ENCODE measurements at regions not wholly inside any gene's neighbourhood (a gene's known extent, or its start where the extent isn't known, plus 50 kb on each side); places are given as distances from the start of the nearest gene placed in this dataset.

GRCh38 chr3:159233734-159234133 is 431.9 kb downstream of the MFSD1 start (continued):
- TF ChIP-seq CTCF (IDR thresholded peaks at IDR 0.05 in 2 of 3, conservative IDR thresholded peaks at IDR 0.05 in 1 of 3; ENCODE audit: borderline replicate concordance in 1 of 3, insufficient read depth in 1 of 3, low read depth in 2 of 3, low read length in 2 of 3) (no peak), EGR1 (IDR thresholded peaks at IDR 0.05; ENCODE audit: low read depth) (no peak), CEBPB (IDR thresholded peaks at IDR 0.05; ENCODE audit: low read depth) (no peak), ZFX (IDR thresholded peaks at IDR 0.05) (no peak)

GRCh38 chr3:159234306-159234705 is 432.5 kb downstream of the MFSD1 start:
- Histone ChIP-seq H4K20me1 (ENCODE audit: insufficient read depth) (no peaks in the 10 kb centered on the region), H3K9me3 (ENCODE audit: control insufficient read depth in 1 of 2, insufficient read depth in 1 of 2, low read depth in 1 of 2, low read length in 2 of 2) (no peaks in the 10 kb centered on the region), H3K27ac (ENCODE audit: low read depth, low read length) (no peak overlapping the region), H3K27me3 (ENCODE audit: insufficient read depth, low read length) (no peaks in the 10 kb centered on the region), H3K79me2 (ENCODE audit: insufficient read depth, low read length) (no peaks in the 10 kb centered on the region), H3K4me2 (ENCODE audit: low read length) (no peak overlapping the region), H3K9me2 (ENCODE audit: insufficient read depth) (no peaks in the 10 kb centered on the region), H3K4me1 (ENCODE audit: control insufficient read depth in 1 of 2, insufficient read depth in 2 of 2, low read length in 2 of 2) (no peaks in the 10 kb centered on the region), H3K9ac (ENCODE audit: low read length) (no peak overlapping the region), H2AFZ (ENCODE audit: low read depth, low read length, poor library complexity, severe bottlenecking) (no peak overlapping the region), H3K4me3 (replicated peaks in 1 of 2; ENCODE audit: low read depth in 1 of 2, low read length in 2 of 2) (no peak overlapping the region), H3K36me3 (ENCODE audit: control insufficient read depth in 1 of 2, insufficient read depth in 2 of 2, low read length in 2 of 2) (no peaks in the 10 kb centered on the region)
- no TSS peak for BruUV-seq (replicated peaks)
- RAD21 ChIA-PET (ENCODE audit: low non-redundant PET in 1 of 2, low total read pairs in 2 of 2, uncharacterized antibody in 2 of 2, unreplicated experiment in 2 of 2), result no interaction called here
- intact Hi-C loops (cut with micrococcal nuclease), result no loop called here
- POLR2A ChIA-PET, result no interaction called here
- CTCF ChIA-PET, result no interaction called here
- no peak for ATAC-seq
- TF ChIP-seq ATF3 (IDR thresholded peaks at IDR 0.05) (no peak), FOSL1 (IDR thresholded peaks at IDR 0.05; ENCODE audit: low read depth) (0 out of 2 replicates have a peak, but pooled peaks have one; percentile 7)
- no peak for DNase-seq (ENCODE audit: low read depth, low spot score)

GRCh38 chr3:159236321-159236720 is 434.5 kb downstream of the MFSD1 start:
- BruUV-seq (replicated peaks), result no TSS peak

More at GRCh38 chr3:159236321-159236720, 434.5 kb downstream of the MFSD1 start:
- Histone ChIP-seq H3K4me3 (replicated peaks in 1 of 2; ENCODE audit: low read depth in 1 of 2, low read length in 2 of 2) (no peak overlapping the region), H3K79me2 (ENCODE audit: insufficient read depth, low read length) (no peaks in the 10 kb centered on the region), H2AFZ (ENCODE audit: low read depth, low read length, poor library complexity, severe bottlenecking) (no peak overlapping the region), H3K27me3 (ENCODE audit: insufficient read depth, low read length) (no peaks in the 10 kb centered on the region), H4K20me1 (ENCODE audit: insufficient read depth) (no peaks in the 10 kb centered on the region), H3K4me1 (ENCODE audit: control insufficient read depth in 1 of 2, insufficient read depth in 2 of 2, low read length in 2 of 2) (no peaks in the 10 kb centered on the region), H3K36me3 (ENCODE audit: control insufficient read depth in 1 of 2, insufficient read depth in 2 of 2, low read length in 2 of 2) (no peaks in the 10 kb centered on the region), H3K9me2 (ENCODE audit: insufficient read depth) (no peaks in the 10 kb centered on the region), H3K9me3 (ENCODE audit: control insufficient read depth in 1 of 2, insufficient read depth in 1 of 2, low read depth in 1 of 2, low read length in 2 of 2) (no peaks in the 10 kb centered on the region), H3K4me2 (ENCODE audit: low read length) (no peak overlapping the region), H3K27ac (ENCODE audit: low read depth, low read length) (no peak overlapping the region), H3K9ac (ENCODE audit: low read length) (no peak overlapping the region)
- ChIA-PET POLR2A (interaction anchor here (0.7 kb wide), 1 partner anchor 1363 kb away, joined by 7 read pairs; no protein-coding TSS in a partner anchor), RAD21 (ENCODE audit: low non-redundant PET in 1 of 2, low total read pairs in 2 of 2, uncharacterized antibody in 2 of 2, unreplicated experiment in 2 of 2) (no interaction called here), CTCF (interaction anchor here (1.0 kb wide), 1 partner anchor 16 kb away, joined by 3 read pairs; no protein-coding TSS in a partner anchor)
- ATAC-seq (no peak), DNase-seq (ENCODE audit: low read depth, low spot score) (no peak)
- intact Hi-C loops (cut with micrococcal nuclease), result no loop called here
- TF ChIP-seq ATF3 (IDR thresholded peaks at IDR 0.05) (no peak), ZFX (IDR thresholded peaks at IDR 0.05) (no peak), MAX (IDR thresholded peaks at IDR 0.05) (no peak), SP1 (IDR thresholded peaks at IDR 0.05; ENCODE audit: low read depth) (no peak), TCF7L2 (IDR thresholded peaks at IDR 0.05; ENCODE audit: borderline replicate concordance, extremely low read depth, insufficient read depth, insufficient read length) (no peak)

Data from HCT116 (cell line).